IMR-90 (cell line): ENCODE measurements at regions not wholly inside any gene's neighbourhood (a gene's known extent, or its start where the extent isn't known, plus 50 kb on each side); places are given as distances from the start of the nearest gene placed in this dataset.

Source experiments
- ATAC-seq: fragments of 200-7000 bp; cut with Tn5 transposase; 2 replicates; pipeline ENCODE4 v1.9.1; 2020; ENCODE audit warnings: low read depth, mild to moderate bottlenecking, moderate library complexity
- BruUV-seq: library from RNA; stranded (reverse); fragments of 400-500 nt; replicated peaks from 2 replicates; lab custom pipeline; 2021; lab: Mats Ljungman, UMichigan
- CTCF ChIA-PET: fragments of 300-600 bp; formaldehyde crosslinking; extraction: SDS; loops from one replicate; lab custom pipeline; 2021; ENCODE audit warnings: antibody characterized with exemption; lab: Yijun Ruan, JAX
- POLR2A ChIA-PET: fragments of 300-600 bp; sonication (Branson Sonifier 250); formaldehyde crosslinking; loops from one replicate; lab custom pipeline; 2022; ENCODE audit warnings: antibody characterized with exemption; ENCODE audit not compliant: unreplicated experiment; lab: Charles Lee
- DNase-seq: peaks from one replicate; pipeline ENCODE4 v3.0.0; 2013
- H2AFZ ChIP-seq: replicated peaks from 2 replicates; pipeline ENCODE3; 2013; ENCODE audit warnings: low read length, mild to moderate bottlenecking; ENCODE audit not compliant: poor library complexity
- H2AK5ac ChIP-seq: 2 replicates; pipeline ENCODE4 v1.6.1; 2013; ENCODE audit warnings: low read depth, low read length, inconsistent platforms
- H2AK9ac ChIP-seq: replicated peaks from 2 replicates; pipeline ENCODE3; 2013; ENCODE audit warnings: mild to moderate bottlenecking, low read depth, low read length, moderate library complexity; ENCODE audit not compliant: poor library complexity
- H2BK120ac ChIP-seq: 2 replicates; pipeline ENCODE4 v1.6.1; 2013; ENCODE audit warnings: low read depth, low read length, inconsistent platforms
- H2BK15ac ChIP-seq: 3 replicates; pipeline ENCODE4 v1.6.1; 2013; ENCODE audit warnings: low read depth, low read length, inconsistent platforms
- H2BK20ac ChIP-seq: 2 replicates; pipeline ENCODE4 v1.6.1; 2013; ENCODE audit warnings: low read depth, mild to moderate bottlenecking, inconsistent platforms, low read length, moderate library complexity
- H2BK5ac ChIP-seq: 2 replicates; pipeline ENCODE4 v1.6.1; 2013; ENCODE audit warnings: mild to moderate bottlenecking, low read depth, low read length, inconsistent platforms; ENCODE audit not compliant: poor library complexity, severe bottlenecking
- H3K14ac ChIP-seq: replicated peaks from 2 replicates; pipeline ENCODE4 v1.6.1; 2013; ENCODE audit warnings: low read depth, low read length, inconsistent platforms
- H3K18ac ChIP-seq: 2 replicates; pipeline ENCODE4 v1.6.1; 2013; ENCODE audit warnings: low read depth, low read length, control low read depth
- H3K23ac ChIP-seq: 2 replicates; pipeline ENCODE4 v1.6.1; 2013; ENCODE audit warnings: low read depth, low read length, inconsistent platforms
- H3K27ac ChIP-seq: 2 replicates; pipeline ENCODE4 v1.5.1; 2013; ENCODE audit warnings: mild to moderate bottlenecking, control low read depth, low read length; ENCODE audit not compliant: insufficient read depth
- H3K27me3 ChIP-seq: 2 replicates; pipeline ENCODE4 v1.6.1; 2013; ENCODE audit warnings: low read length; ENCODE audit not compliant: control insufficient read depth, insufficient read depth
- H3K36me3 ChIP-seq: 2 replicates; pipeline ENCODE4 v1.6.1; 2013; ENCODE audit warnings: low read length, mixed read lengths; ENCODE audit not compliant: control insufficient read depth, insufficient read depth
- H3K4ac ChIP-seq: 2 replicates; pipeline ENCODE4 v1.6.1; 2013; ENCODE audit warnings: low read depth, low read length, inconsistent platforms
- H3K4me1 ChIP-seq: 2 replicates; pipeline ENCODE4 v1.6.1; 2013; ENCODE audit warnings: low read length, mixed read lengths; ENCODE audit not compliant: control insufficient read depth, insufficient read depth
- H3K4me2 ChIP-seq: 2 replicates; pipeline ENCODE4 v1.6.1; 2013; ENCODE audit warnings: low read depth, mild to moderate bottlenecking, control low read depth, low read length, moderate library complexity
- H3K4me3 ChIP-seq: 2 replicates; pipeline ENCODE4 v1.5.1; 2013; ENCODE audit warnings: low read depth, mild to moderate bottlenecking, control low read depth, low read length, moderate library complexity; ENCODE audit not compliant: insufficient read depth
- H3K56ac ChIP-seq: 2 replicates; pipeline ENCODE4 v1.6.1; 2013; ENCODE audit warnings: low read length, inconsistent platforms; ENCODE audit not compliant: insufficient read depth; ENCODE audit errors: extremely low read depth
- H3K79me1 ChIP-seq, 2 experiments: 2 replicates each; pipeline ENCODE4 v1.6.1; 2013; ENCODE audit warnings: low read length in 2 of 2, inconsistent platforms in 1 of 2, low read depth in 1 of 2
- H3K9ac ChIP-seq: 2 replicates; pipeline ENCODE4 v1.6.1; 2013; ENCODE audit warnings: low read depth, low read length, control low read depth
- H3K9me1 ChIP-seq: 2 replicates; pipeline ENCODE4 v1.6.1; 2013; ENCODE audit warnings: low read length, inconsistent platforms; ENCODE audit not compliant: insufficient read depth
- H3K9me3 ChIP-seq: 2 replicates; pipeline ENCODE4 v1.6.1; 2013; ENCODE audit warnings: low read length; ENCODE audit not compliant: control insufficient read depth, insufficient read depth
- H4K20me1 ChIP-seq: 2 replicates; pipeline ENCODE4 v1.6.1; 2013; ENCODE audit warnings: low read length, inconsistent platforms; ENCODE audit not compliant: insufficient read depth
- H4K5ac ChIP-seq: 2 replicates; pipeline ENCODE4 v1.6.1; 2013; ENCODE audit warnings: mild to moderate bottlenecking, low read depth, low read length, control low read depth
- H4K8ac ChIP-seq, 2 experiments: 2 replicates each; pipeline ENCODE4 v1.6.1; 2013; ENCODE audit warnings: low read depth in 2 of 2, low read length in 2 of 2, control low read depth in 1 of 2, inconsistent platforms in 1 of 2
- H4K91ac ChIP-seq: 2 replicates; pipeline ENCODE4 v1.6.1; 2013; ENCODE audit warnings: low read depth, low read length, inconsistent platforms; ENCODE audit not compliant: insufficient read depth
- BHLHE40 ChIP-seq: fragments of 150-350 bp; IDR thresholded peaks from 2 replicates; pipeline ENCODE4 v1.6.1; 2016; ENCODE audit warnings: mild to moderate bottlenecking, low read depth, low read length
- CEBPB ChIP-seq: IDR thresholded peaks from 2 replicates; pipeline ENCODE4 v1.6.1; 2012; ENCODE audit warnings: low read depth, low read length, improper control_type of control experiment
- CHD1 ChIP-seq: IDR thresholded peaks from 2 replicates; pipeline ENCODE4 v1.6.1; 2012; ENCODE audit warnings: low read depth, low read length, improper control_type of control experiment
- FOS ChIP-seq: fragments of 150-350 bp; IDR thresholded peaks from 2 replicates; pipeline ENCODE4 v1.6.1; 2016; ENCODE audit warnings: low read depth, low read length
- MAFK ChIP-seq: IDR thresholded peaks from 2 replicates; pipeline ENCODE4 v1.6.1; 2012; ENCODE audit warnings: low read depth, low read length, improper control_type of control experiment
- MAZ ChIP-seq: IDR thresholded peaks from 2 replicates; pipeline ENCODE4 v1.6.1; 2012; ENCODE audit warnings: low read depth, mild to moderate bottlenecking, low read length, improper control_type of control experiment, moderate library complexity, borderline replicate concordance
- MXI1 ChIP-seq: IDR thresholded peaks from 2 replicates; pipeline ENCODE4 v1.6.1; 2012; ENCODE audit warnings: low read depth, mild to moderate bottlenecking, low read length, moderate library complexity, borderline replicate concordance
- NFE2L2 ChIP-seq: fragments of 150-350 bp; IDR thresholded peaks from 2 replicates; pipeline ENCODE4 v1.6.1; 2016; ENCODE audit warnings: low read depth, mild to moderate bottlenecking, low read length
- POLR2A ChIP-seq: IDR thresholded peaks from 2 replicates; pipeline ENCODE4 v1.6.1; 2012; ENCODE audit warnings: mild to moderate bottlenecking, low read depth, low read length
- RAD21 ChIP-seq: IDR thresholded peaks from 2 replicates; pipeline ENCODE4 v1.6.1; 2012; ENCODE audit warnings: low read length, improper control_type of control experiment
- RCOR1 ChIP-seq: IDR thresholded peaks from 2 replicates; pipeline ENCODE4 v1.6.1; 2012; ENCODE audit warnings: mild to moderate bottlenecking, low read length, improper control_type of control experiment; ENCODE audit not compliant: insufficient replicate concordance
- RFX5 ChIP-seq: IDR thresholded peaks from 2 replicates; pipeline ENCODE4 v1.8.0; 2012; ENCODE audit warnings: low read depth, mild to moderate bottlenecking, low read length, moderate library complexity
- SMC3 ChIP-seq: fragments of 150-350 bp; IDR thresholded peaks from 2 replicates; pipeline ENCODE4 v1.6.1; 2016; ENCODE audit warnings: low read depth, mild to moderate bottlenecking, antibody characterized with exemption, low read length, moderate library complexity
- WGBS, 2 experiments: methylation state at CpG; one replicate each; pipeline versions ENCODE4 v1.1.5 to v1.1.7; 2013; ENCODE audit warnings: missing lambda C conversion rate in 2 of 2; ENCODE audit not compliant: insufficient read length in 1 of 2; ENCODE audit errors: extremely low coverage in 2 of 2; 5-methylcytosine and 5-hydroxymethylcytosine counted together
- dilution Hi-C: fragments of 300-500 bp; cut with HindIII; formaldehyde crosslinking; loops from one replicate; pipeline ENCODE4 v1.14.3; 2018; ENCODE audit warnings: low sequenced_read_pairs; ENCODE audit not compliant: unreplicated experiment
- in situ Hi-C: fragments of 300-500 bp; cut with MboI; formaldehyde crosslinking; loops from 3 replicates; pipeline ENCODE4 v1.14.3; 2019; ENCODE audit warnings: low sequenced_read_pairs, inconsistent platforms, mixed read lengths
- intact Hi-C: fragments of 100-400 bp; cut with micrococcal nuclease; formaldehyde crosslinking; loops from 2 replicates; pipeline ENCODE4 v1.10.0; 2022
- TF ChIP-seq, protein P1 (sequence below): fragments of 150-350 bp; IDR thresholded peaks from 2 replicates; pipeline ENCODE4 v1.6.1; 2017; ENCODE audit warnings: mild to moderate bottlenecking, antibody characterized with exemption, low read length, low read depth
- TF ChIP-seq, protein P2 (sequence below): fragments of 150-350 bp; IDR thresholded peaks from 2 replicates; pipeline ENCODE4 v1.6.1; 2016; ENCODE audit warnings: low read depth, mild to moderate bottlenecking, low read length, moderate library complexity, borderline replicate concordance
- TF ChIP-seq, protein P3 (sequence below): conservative IDR thresholded peaks from 2 replicates; pipeline ENCODE4 v1.5.1; 2012; ENCODE audit warnings: mild to moderate bottlenecking, low read depth, low read length, improper control_type of control experiment

GRCh38 chr14:83958359-83958758 lies 1571.6 kb upstream of the FLRT2 start:
- H3K4me2 ChIP-seq = no peak overlapping the region
- H3K18ac ChIP-seq = no peak overlapping the region
- no peak overlapping the region for H4K5ac ChIP-seq
- dilution Hi-C loops (no loop called here), in situ Hi-C loops (no loop called here), intact Hi-C loops (no loop called here)
- H3K9me1 ChIP-seq = no peaks in the 10 kb centered on the region
- H3K23ac ChIP-seq = no peak overlapping the region
- no peaks in the 10 kb centered on the region for H3K36me3 ChIP-seq
- ATAC-seq = no peak
- TF ChIP-seq, protein P1, sequence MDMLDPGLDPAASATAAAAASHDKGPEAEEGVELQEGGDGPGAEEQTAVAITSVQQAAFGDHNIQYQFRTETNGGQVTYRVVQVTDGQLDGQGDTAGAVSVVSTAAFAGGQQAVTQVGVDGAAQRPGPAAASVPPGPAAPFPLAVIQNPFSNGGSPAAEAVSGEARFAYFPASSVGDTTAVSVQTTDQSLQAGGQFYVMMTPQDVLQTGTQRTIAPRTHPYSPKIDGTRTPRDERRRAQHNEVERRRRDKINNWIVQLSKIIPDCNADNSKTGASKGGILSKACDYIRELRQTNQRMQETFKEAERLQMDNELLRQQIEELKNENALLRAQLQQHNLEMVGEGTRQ = no peak
- no peak for TF ChIP-seq FOS
- TF ChIP-seq, protein P2, sequence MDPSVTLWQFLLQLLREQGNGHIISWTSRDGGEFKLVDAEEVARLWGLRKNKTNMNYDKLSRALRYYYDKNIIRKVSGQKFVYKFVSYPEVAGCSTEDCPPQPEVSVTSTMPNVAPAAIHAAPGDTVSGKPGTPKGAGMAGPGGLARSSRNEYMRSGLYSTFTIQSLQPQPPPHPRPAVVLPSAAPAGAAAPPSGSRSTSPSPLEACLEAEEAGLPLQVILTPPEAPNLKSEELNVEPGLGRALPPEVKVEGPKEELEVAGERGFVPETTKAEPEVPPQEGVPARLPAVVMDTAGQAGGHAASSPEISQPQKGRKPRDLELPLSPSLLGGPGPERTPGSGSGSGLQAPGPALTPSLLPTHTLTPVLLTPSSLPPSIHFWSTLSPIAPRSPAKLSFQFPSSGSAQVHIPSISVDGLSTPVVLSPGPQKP = no peak
- no peak for TF ChIP-seq RCOR1
- TF ChIP-seq MAZ = no peak
- no peak for TF ChIP-seq NFE2L2
- no peak for TF ChIP-seq POLR2A
- TF ChIP-seq CEBPB = no peak
- no peak for TF ChIP-seq RAD21
- TF ChIP-seq RFX5 = no peak
- TF ChIP-seq BHLHE40 = no peak
- no peak for TF ChIP-seq SMC3
- no peak for TF ChIP-seq MAFK
- no peak for TF ChIP-seq CHD1
- TF ChIP-seq, protein P3, sequence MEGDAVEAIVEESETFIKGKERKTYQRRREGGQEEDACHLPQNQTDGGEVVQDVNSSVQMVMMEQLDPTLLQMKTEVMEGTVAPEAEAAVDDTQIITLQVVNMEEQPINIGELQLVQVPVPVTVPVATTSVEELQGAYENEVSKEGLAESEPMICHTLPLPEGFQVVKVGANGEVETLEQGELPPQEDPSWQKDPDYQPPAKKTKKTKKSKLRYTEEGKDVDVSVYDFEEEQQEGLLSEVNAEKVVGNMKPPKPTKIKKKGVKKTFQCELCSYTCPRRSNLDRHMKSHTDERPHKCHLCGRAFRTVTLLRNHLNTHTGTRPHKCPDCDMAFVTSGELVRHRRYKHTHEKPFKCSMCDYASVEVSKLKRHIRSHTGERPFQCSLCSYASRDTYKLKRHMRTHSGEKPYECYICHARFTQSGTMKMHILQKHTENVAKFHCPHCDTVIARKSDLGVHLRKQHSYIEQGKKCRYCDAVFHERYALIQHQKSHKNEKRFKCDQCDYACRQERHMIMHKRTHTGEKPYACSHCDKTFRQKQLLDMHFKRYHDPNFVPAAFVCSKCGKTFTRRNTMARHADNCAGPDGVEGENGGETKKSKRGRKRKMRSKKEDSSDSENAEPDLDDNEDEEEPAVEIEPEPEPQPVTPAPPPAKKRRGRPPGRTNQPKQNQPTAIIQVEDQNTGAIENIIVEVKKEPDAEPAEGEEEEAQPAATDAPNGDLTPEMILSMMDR = no peak
- TF ChIP-seq MXI1 = no peak
- no peaks in the 10 kb centered on the region for H4K20me1 ChIP-seq
- no peak overlapping the region for H3K9ac ChIP-seq
- ChIA-PET POLR2A (no interaction called here), CTCF (no interaction called here)
- H2BK120ac ChIP-seq = no peak overlapping the region
- H3K4me1 ChIP-seq = no peaks in the 10 kb centered on the region
- H3K27ac ChIP-seq = no peak overlapping the region
- H4K8ac ChIP-seq = no peak overlapping the region
- no peak overlapping the region for H2BK20ac ChIP-seq
- no peaks in the 10 kb centered on the region for H3K79me1 ChIP-seq
- H3K56ac ChIP-seq = no peak overlapping the region
- no peak overlapping the region for H2BK15ac ChIP-seq
- no peak overlapping the region for H3K4me3 ChIP-seq
- no TSS peak for BruUV-seq
- WGBS, 2 experiments = no CpG with 5 or more reads among the region's 1 CpG
- no peak overlapping the region for H4K91ac ChIP-seq
- no peak overlapping the region for H3K4ac ChIP-seq
- H3K14ac ChIP-seq = no peak overlapping the region
- H3K9me3 ChIP-seq = no peaks in the 10 kb centered on the region
- no peak overlapping the region for H2AK5ac ChIP-seq
- no peak overlapping the region for H2AK9ac ChIP-seq
- no peak overlapping the region for H2BK5ac ChIP-seq
- DNase-seq = no peak
- no peak overlapping the region for H2AFZ ChIP-seq
- H3K27me3 ChIP-seq = no peaks in the 10 kb centered on the region
